ENCODE measurements at regions not wholly inside any gene's neighbourhood (a gene's known extent, or its start where the extent isn't known, plus 50 kb on each side); places are given as distances from the start of the nearest gene placed in this dataset.

DNA sequence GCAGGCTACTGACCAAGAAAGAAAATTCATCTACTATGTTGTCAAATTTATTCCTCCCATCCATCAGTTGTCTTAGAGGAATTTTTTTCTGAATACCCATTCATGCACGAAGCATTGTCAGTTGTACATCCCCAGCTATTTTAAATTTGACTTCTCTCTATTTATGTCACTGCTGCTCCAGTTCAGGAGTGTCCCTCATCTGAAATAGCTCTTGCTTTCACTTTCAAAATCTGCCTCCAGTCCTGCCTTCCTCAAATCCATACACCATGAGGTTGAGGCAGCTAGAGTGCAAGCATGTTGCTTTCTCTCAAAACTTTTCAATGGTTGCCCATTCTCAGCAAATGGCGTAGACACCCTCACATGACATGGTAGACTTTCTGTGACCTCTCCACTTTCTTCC lies 335.4 kb upstream of the CDH2 start:
- intact Hi-C loops (cut with micrococcal nuclease): no loop called here
- no peak for DNase-seq
- Mint-ChIP-seq H3K9me3 (peaks cover 10% of the 10 kb centered on the region), H3K27me3 (ENCODE audit: low read depth) (no peaks in the 10 kb centered on the region), H3K4me1 (ENCODE audit: low read depth) (no peaks in the 10 kb centered on the region), H3K27ac (no peak overlapping the region), H3K4me3 (no peak overlapping the region), H3K36me3 (ENCODE audit: low read depth) (no peaks in the 10 kb centered on the region)
- CTCF ChIA-PET: no interaction called here

DNA sequence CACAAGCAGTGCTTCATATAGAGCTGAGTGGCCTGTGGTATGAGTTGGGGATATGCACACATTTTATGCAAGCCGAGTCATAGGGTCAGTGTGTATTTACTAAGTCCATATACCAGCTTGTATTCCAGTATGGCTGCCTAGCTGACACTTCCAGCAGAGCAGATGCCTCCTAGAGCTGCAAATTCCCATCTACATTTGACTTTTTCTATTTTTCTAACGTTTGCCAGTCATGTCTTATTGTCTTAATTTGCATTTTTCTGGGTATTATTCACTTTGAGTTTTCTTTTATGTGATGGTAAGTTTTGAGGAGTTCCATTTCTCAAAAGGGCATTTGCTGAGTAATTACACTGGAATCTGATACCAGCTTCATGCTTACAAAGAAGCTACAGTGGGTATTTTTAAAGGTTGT lies 334.5 kb upstream of the CDH2 start:
- H3K4me3 Mint-ChIP-seq: no peak overlapping the region
- no peaks in the 10 kb centered on the region for H3K36me3 Mint-ChIP-seq (ENCODE audit: low read depth)
- no peaks in the 10 kb centered on the region for H3K4me1 Mint-ChIP-seq (ENCODE audit: low read depth)
- intact Hi-C loops (cut with micrococcal nuclease): no loop called here
- CTCF ChIA-PET: no interaction called here
- H3K9me3 Mint-ChIP-seq: peaks cover 11% of the 10 kb centered on the region
- no peak for DNase-seq
- no peaks in the 10 kb centered on the region for H3K27me3 Mint-ChIP-seq (ENCODE audit: low read depth)
- no peak overlapping the region for H3K27ac Mint-ChIP-seq

- intact Hi-C loops (cut with micrococcal nuclease): no loop called here
- H3K9me3 Mint-ChIP-seq: peaks cover 12% of the 10 kb centered on the region
- no peaks in the 10 kb centered on the region for H3K4me1 Mint-ChIP-seq (ENCODE audit: low read depth)
- no peaks in the 10 kb centered on the region for H3K27me3 Mint-ChIP-seq (ENCODE audit: low read depth)
- DNase-seq: no peak
- no peaks in the 10 kb centered on the region for H3K36me3 Mint-ChIP-seq (ENCODE audit: low read depth)
- no peak overlapping the region for H3K4me3 Mint-ChIP-seq
- no peak overlapping the region for H3K27ac Mint-ChIP-seq
- CTCF ChIA-PET: no interaction called here
These were observed 333.3 kb upstream of the CDH2 start for GRCh38 chr18:28510210-28510609.

DNA sequence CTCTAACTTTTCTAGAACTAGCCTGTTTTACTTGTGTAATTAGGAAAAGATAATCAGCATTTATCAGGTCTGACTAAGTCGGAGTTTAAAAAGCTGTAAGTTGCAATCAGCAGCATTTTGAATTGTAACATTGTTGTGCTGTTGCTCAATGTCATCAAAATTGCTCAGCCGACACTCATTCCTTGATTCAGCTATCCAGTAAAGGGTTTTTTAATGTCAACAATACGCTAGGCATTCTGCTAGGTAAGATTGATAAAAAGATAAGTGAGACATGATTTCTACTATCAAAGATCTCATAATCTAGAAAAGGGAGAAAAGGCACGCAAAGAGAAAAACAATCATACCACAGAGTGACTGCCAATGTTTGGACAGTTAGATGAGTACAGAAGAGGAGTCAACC lies 327.1 kb upstream of the CDH2 start:
- no peak overlapping the region for H3K4me3 Mint-ChIP-seq
- intact Hi-C loops (cut with micrococcal nuclease): no loop called here
- CTCF ChIA-PET: no interaction called here
- H3K9me3 Mint-ChIP-seq: peaks cover 10% of the 10 kb centered on the region
- H3K36me3 Mint-ChIP-seq (ENCODE audit: low read depth): no peaks in the 10 kb centered on the region
- no peaks in the 10 kb centered on the region for H3K4me1 Mint-ChIP-seq (ENCODE audit: low read depth)
- no peaks in the 10 kb centered on the region for H3K27me3 Mint-ChIP-seq (ENCODE audit: low read depth)
- H3K27ac Mint-ChIP-seq: no peak overlapping the region
- no peak for DNase-seq

- no peak overlapping the region for H3K27ac Mint-ChIP-seq
- DNase-seq: no peak
- intact Hi-C loops (cut with micrococcal nuclease): no loop called here
- no peaks in the 10 kb centered on the region for H3K36me3 Mint-ChIP-seq (ENCODE audit: low read depth)
- H3K27me3 Mint-ChIP-seq (ENCODE audit: low read depth): no peaks in the 10 kb centered on the region
- H3K4me3 Mint-ChIP-seq: no peak overlapping the region
- CTCF ChIA-PET: no interaction called here
- H3K9me3 Mint-ChIP-seq: peaks cover 10% of the 10 kb centered on the region
- H3K4me1 Mint-ChIP-seq (ENCODE audit: low read depth): no peaks in the 10 kb centered on the region
These were observed 317.2 kb upstream of the CDH2 start for GRCh38 chr18:28494151-28494550.

GRCh38 chr18:28485918-28486317 lies 309.0 kb upstream of the CDH2 start:
- no peaks in the 10 kb centered on the region for H3K36me3 Mint-ChIP-seq (ENCODE audit: low read depth)
- H3K9me3 Mint-ChIP-seq: peaks cover 11% of the 10 kb centered on the region
- no peak overlapping the region for H3K27ac Mint-ChIP-seq
- no peaks in the 10 kb centered on the region for H3K4me1 Mint-ChIP-seq (ENCODE audit: low read depth)
- H3K27me3 Mint-ChIP-seq (ENCODE audit: low read depth): no peaks in the 10 kb centered on the region
- intact Hi-C loops (cut with micrococcal nuclease): no loop called here
- no peak overlapping the region for H3K4me3 Mint-ChIP-seq
- no peak for DNase-seq
- CTCF ChIA-PET: no interaction called here

GRCh38 chr18:28485210-28485801 lies 308.4 kb upstream of the CDH2 start:
- intact Hi-C loops (cut with micrococcal nuclease): no loop called here
- H3K4me3 Mint-ChIP-seq: no peak overlapping the region
- H3K36me3 Mint-ChIP-seq (ENCODE audit: low read depth): no peaks in the 10 kb centered on the region
- no peaks in the 10 kb centered on the region for H3K4me1 Mint-ChIP-seq (ENCODE audit: low read depth)
- peaks cover 11% of the 10 kb centered on the region for H3K9me3 Mint-ChIP-seq
- no peak overlapping the region for H3K27ac Mint-ChIP-seq
- DNase-seq: no peak
- CTCF ChIA-PET: no interaction called here
- no peaks in the 10 kb centered on the region for H3K27me3 Mint-ChIP-seq (ENCODE audit: low read depth)

GRCh38 chr18:28478531-28478930 lies 301.6 kb upstream of the CDH2 start:
- intact Hi-C loops (cut with micrococcal nuclease): no loop called here
- Mint-ChIP-seq H3K4me1 (ENCODE audit: low read depth) (no peaks in the 10 kb centered on the region), H3K27me3 (ENCODE audit: low read depth) (no peaks in the 10 kb centered on the region), H3K9me3 (peaks cover 9% of the 10 kb centered on the region), H3K27ac (no peak overlapping the region), H3K4me3 (no peak overlapping the region), H3K36me3 (ENCODE audit: low read depth) (no peaks in the 10 kb centered on the region)
- DNase-seq: no peak
- CTCF ChIA-PET: no interaction called here

DNA sequence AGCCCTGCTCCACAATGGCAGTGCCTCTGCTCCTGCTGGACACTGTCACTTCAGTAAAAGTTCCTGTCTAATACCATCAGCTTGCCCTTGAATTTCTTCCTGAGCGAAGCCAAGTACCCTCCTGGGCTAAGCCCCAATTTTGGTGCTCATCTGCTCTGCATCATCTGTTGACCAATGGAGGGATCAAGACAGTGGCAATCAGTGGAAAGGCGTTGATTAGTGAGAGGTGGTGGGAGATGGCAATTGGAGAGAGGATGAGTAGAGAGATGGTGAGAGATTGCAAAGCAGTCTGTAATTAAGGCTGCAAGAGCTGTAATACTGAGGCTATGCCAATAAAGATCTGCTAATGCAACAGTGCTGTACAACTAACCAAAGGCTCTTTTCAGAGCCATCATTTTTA lies 299.4 kb upstream of the CDH2 start:
- Mint-ChIP-seq H3K27me3 (ENCODE audit: low read depth) (no peaks in the 10 kb centered on the region), H3K4me3 (no peak overlapping the region), H3K36me3 (ENCODE audit: low read depth) (peaks cover 2% of the 10 kb centered on the region), H3K4me1 (ENCODE audit: low read depth) (no peaks in the 10 kb centered on the region), H3K9me3 (peaks cover 10% of the 10 kb centered on the region), H3K27ac (no peak overlapping the region)
- intact Hi-C loops (cut with micrococcal nuclease): no loop called here
- DNase-seq: no peak
- CTCF ChIA-PET: no interaction called here

GRCh38 chr18:28469946-28470345 lies 293.0 kb upstream of the CDH2 start:
- H3K4me3 Mint-ChIP-seq: no peak overlapping the region
- DNase-seq: no peak
- H3K9me3 Mint-ChIP-seq: peaks cover 19% of the 10 kb centered on the region
- intact Hi-C loops (cut with micrococcal nuclease): no loop called here
- no peak overlapping the region for H3K27ac Mint-ChIP-seq
- no peaks in the 10 kb centered on the region for H3K27me3 Mint-ChIP-seq (ENCODE audit: low read depth)
- no peaks in the 10 kb centered on the region for H3K4me1 Mint-ChIP-seq (ENCODE audit: low read depth)
- CTCF ChIA-PET: no interaction called here
- peaks cover 2% of the 10 kb centered on the region for H3K36me3 Mint-ChIP-seq (ENCODE audit: low read depth)

DNA sequence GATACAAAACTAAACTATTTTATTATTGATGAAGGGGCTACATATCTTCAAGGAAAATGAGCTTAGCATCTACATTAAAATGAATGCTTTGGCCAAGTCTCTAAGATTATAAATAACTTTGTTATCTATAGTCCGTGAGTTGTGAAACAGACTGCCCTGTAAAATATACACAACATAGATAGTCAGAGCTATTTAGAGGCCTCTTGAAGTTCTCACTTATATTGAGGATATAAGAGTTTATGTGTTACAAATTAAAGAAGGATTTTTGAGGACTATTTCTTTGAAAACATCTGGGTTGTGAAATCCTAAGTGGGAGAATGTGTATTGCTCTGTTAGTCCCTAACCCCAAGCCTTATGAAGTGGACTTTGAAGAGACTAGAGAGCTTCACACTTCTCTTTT lies 292.0 kb upstream of the CDH2 start:
- CTCF ChIA-PET: no interaction called here
- no peaks in the 10 kb centered on the region for H3K27me3 Mint-ChIP-seq (ENCODE audit: low read depth)
- no peak for DNase-seq
- no peaks in the 10 kb centered on the region for H3K4me1 Mint-ChIP-seq (ENCODE audit: low read depth)
- peaks cover 18% of the 10 kb centered on the region for H3K9me3 Mint-ChIP-seq
- no peak overlapping the region for H3K4me3 Mint-ChIP-seq
- peaks cover 2% of the 10 kb centered on the region for H3K36me3 Mint-ChIP-seq (ENCODE audit: low read depth)
- intact Hi-C loops (cut with micrococcal nuclease): no loop called here
- H3K27ac Mint-ChIP-seq: no peak overlapping the region

DNA sequence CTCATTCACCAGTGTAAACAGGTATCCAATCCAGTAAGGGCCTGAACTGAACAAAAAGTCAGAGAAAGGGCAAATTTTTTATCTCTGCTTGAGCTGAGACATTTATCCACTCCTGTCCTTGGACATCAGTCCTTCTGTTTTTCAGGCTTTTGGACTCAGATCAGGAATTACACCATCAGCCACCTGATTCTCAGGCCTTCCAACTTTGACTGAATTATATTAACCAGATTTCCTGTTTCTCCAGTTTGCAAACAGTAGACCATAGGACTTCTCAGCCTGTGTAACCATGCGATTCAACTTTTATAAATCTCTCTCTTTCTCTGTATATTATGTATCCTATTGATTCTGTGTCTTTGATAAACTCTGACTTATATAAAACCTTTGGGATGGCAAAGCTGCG lies 289.3 kb upstream of the CDH2 start:
- Mint-ChIP-seq H3K36me3 (ENCODE audit: low read depth) (no peaks in the 10 kb centered on the region), H3K4me1 (ENCODE audit: low read depth) (no peaks in the 10 kb centered on the region), H3K9me3 (peaks cover 17% of the 10 kb centered on the region), H3K4me3 (no peak overlapping the region), H3K27ac (no peak overlapping the region), H3K27me3 (ENCODE audit: low read depth) (no peaks in the 10 kb centered on the region)
- DNase-seq: no peak
- intact Hi-C loops (cut with micrococcal nuclease): no loop called here
- CTCF ChIA-PET: no interaction called here

DNA sequence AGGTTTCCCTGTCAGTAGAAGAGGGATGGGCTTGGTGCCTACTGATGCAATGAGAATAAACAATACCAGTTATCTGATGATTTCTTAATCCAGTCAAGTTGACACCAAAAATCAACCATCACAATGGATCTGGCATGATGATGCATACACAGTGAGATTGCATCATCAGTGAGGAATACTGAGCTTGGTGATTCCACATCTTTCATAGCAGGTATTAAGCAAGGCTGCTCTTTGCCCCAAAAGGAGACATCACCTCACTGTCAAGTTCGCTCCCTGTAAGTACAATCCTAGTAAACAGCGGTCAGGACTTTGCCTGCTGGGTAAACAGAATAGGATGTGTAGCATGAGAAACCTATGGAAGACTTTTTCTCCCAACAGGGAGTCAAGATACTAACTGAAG lies 282.7 kb upstream of the CDH2 start:
- DNase-seq: no peak
- Mint-ChIP-seq H3K4me1 (ENCODE audit: low read depth) (no peaks in the 10 kb centered on the region), H3K4me3 (no peak overlapping the region), H3K36me3 (ENCODE audit: low read depth) (no peaks in the 10 kb centered on the region), H3K9me3 (peaks cover 5% of the 10 kb centered on the region), H3K27me3 (ENCODE audit: low read depth) (no peaks in the 10 kb centered on the region), H3K27ac (no peak overlapping the region)
- CTCF ChIA-PET: no interaction called here
- intact Hi-C loops (cut with micrococcal nuclease): no loop called here

DNA sequence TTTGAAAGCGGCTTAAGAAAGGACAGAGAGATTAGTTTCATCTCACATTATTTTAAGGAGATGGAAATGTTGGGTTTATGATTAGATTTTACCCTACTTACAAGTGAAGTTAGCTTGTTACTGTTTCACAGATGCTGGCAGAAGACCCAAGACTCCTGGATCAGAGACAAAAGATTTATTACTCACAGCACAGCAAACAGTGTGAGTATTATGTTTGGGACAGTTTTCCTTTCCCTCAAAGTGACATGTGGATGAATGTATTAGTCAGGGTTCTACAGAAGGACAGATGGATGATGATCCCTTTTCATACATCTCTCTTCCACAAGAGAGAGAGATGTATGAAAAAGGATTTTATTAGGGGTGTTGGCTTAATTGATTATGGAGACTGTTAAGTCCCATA lies 281.8 kb upstream of the CDH2 start:
- Mint-ChIP-seq H3K4me3 (no peak overlapping the region), H3K4me1 (ENCODE audit: low read depth) (no peaks in the 10 kb centered on the region), H3K27ac (no peak overlapping the region), H3K9me3 (peaks cover 5% of the 10 kb centered on the region), H3K36me3 (ENCODE audit: low read depth) (no peaks in the 10 kb centered on the region), H3K27me3 (ENCODE audit: low read depth) (no peaks in the 10 kb centered on the region)
- intact Hi-C loops (cut with micrococcal nuclease): no loop called here
- CTCF ChIA-PET: no interaction called here
- no peak for DNase-seq

Data from activated naive CD4-positive, alpha-beta T cell treated with anti-CD3 and anti-CD28 coated beads for 36 hours (primary cell).